Endodermal cell (in vitro differentiated cells): ENCODE measurements at regions not wholly inside any gene's neighbourhood (a gene's known extent, or its start where the extent isn't known, plus 50 kb on each side); places are given as distances from the start of the nearest gene placed in this dataset.

Source experiments
- DNase-seq: peaks from one replicate; pipeline ENCODE4 v3.0.0-alpha.2; 2017
- H3K27ac ChIP-seq: 2 replicates; pipeline ENCODE4 v1.5.1; 2013; ENCODE audit warnings: mild to moderate bottlenecking, low read depth, low read length, moderate library complexity
- H3K27me3 ChIP-seq: 2 replicates; pipeline ENCODE4 v1.6.1; 2013; ENCODE audit warnings: mild to moderate bottlenecking, low read length, moderate library complexity; ENCODE audit not compliant: insufficient read depth, control insufficient read depth, poor library complexity, severe bottlenecking
- H3K36me3 ChIP-seq: 2 replicates; pipeline ENCODE4 v1.7.0; 2013; ENCODE audit warnings: mild to moderate bottlenecking, low read length, moderate library complexity; ENCODE audit not compliant: control insufficient read depth, insufficient read depth
- H3K4me1 ChIP-seq: one replicate; pipeline ENCODE4 v1.7.0; 2013; ENCODE audit warnings: low read length; ENCODE audit not compliant: control insufficient read depth, insufficient read depth
- H3K4me3 ChIP-seq: 2 replicates; pipeline ENCODE4 v1.5.1; 2013; ENCODE audit warnings: mild to moderate bottlenecking, low read length, moderate library complexity
- H3K9ac ChIP-seq: 2 replicates; pipeline ENCODE4 v1.6.1; 2013; ENCODE audit warnings: mild to moderate bottlenecking, low read length, moderate library complexity; ENCODE audit not compliant: poor library complexity, severe bottlenecking; ENCODE audit errors: extremely low read depth
- H3K9me3 ChIP-seq: 2 replicates; pipeline ENCODE4 v1.6.1; 2013; ENCODE audit warnings: mild to moderate bottlenecking, low read length, moderate library complexity; ENCODE audit not compliant: control insufficient read depth
- H3K27ac Mint-ChIP-seq: 2 replicates; pipeline ENCODE4 v1.8.0; 2020; ENCODE audit warnings: mixed read lengths
- H3K27me3 Mint-ChIP-seq: 2 replicates; pipeline ENCODE4 v1.8.0; 2021; ENCODE audit warnings: mild to moderate bottlenecking, mixed read lengths; ENCODE audit not compliant: insufficient read depth
- H3K36me3 Mint-ChIP-seq: 2 replicates; pipeline ENCODE4 v1.8.0; 2020; ENCODE audit warnings: low read depth, mixed read lengths
- H3K4me1 Mint-ChIP-seq: 2 replicates; pipeline ENCODE4 v1.8.0; 2020; ENCODE audit warnings: mixed read lengths
- H3K4me3 Mint-ChIP-seq: 2 replicates; pipeline ENCODE4 v1.8.0; 2020; ENCODE audit warnings: mild to moderate bottlenecking, moderate library complexity, mixed read lengths
- H3K9me3 Mint-ChIP-seq: 2 replicates; pipeline ENCODE4 v1.8.0; 2020; ENCODE audit warnings: mild to moderate bottlenecking, mixed read lengths
- CTCF ChIP-seq: fragments of 200-600 bp; sonication (generic); conservative IDR thresholded peaks from 2 replicates; pipeline ENCODE4 v1.5.0; 2021; ENCODE audit warnings: antibody characterized with exemption, mild to moderate bottlenecking
- WGBS, 2 experiments: methylation state at CpG; one replicate each; pipeline versions ENCODE4 v1.1.5 to v1.1.7; 2013; ENCODE audit warnings: missing lambda C conversion rate in 2 of 2, mixed read lengths in 1 of 2; ENCODE audit not compliant: insufficient coverage in 1 of 2, insufficient read length in 1 of 2; 5-methylcytosine and 5-hydroxymethylcytosine counted together

DNA sequence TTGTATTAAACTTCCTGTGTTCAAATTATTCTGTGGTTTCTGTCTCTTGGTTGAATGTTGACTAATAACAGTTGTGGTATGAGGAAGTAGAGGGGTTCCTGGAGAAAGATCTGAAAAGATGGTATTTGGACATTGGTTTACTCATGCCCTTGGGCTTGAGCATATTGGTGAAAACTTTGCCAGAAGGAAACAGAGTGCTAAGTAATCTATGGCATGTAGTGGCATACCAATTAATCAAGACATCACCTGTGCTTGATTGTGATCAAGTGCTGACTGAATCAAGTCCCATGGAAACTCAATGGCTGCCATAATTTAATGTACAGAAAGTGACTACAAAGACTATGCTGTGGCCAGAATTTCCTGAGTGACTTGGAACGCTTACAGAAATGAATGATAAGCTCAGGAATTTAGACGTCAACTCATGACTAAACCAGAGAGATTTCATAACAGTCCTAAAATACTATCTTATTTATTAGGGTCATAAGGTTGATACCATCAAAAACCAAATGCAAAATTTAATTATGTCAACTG is 2062.9 kb downstream of the ARAP2 start:
- H3K4me1 Mint-ChIP-seq = peaks cover 6% of the 10 kb centered on the region
- no peak for DNase-seq
- H3K36me3 Mint-ChIP-seq = no peaks in the 10 kb centered on the region
- Histone ChIP-seq H3K36me3 (no peaks in the 10 kb centered on the region), H3K4me3 (no peak overlapping the region), H3K9me3 (peaks cover 4% of the 10 kb centered on the region), H3K27me3 (no peaks in the 10 kb centered on the region), H3K9ac (no peak overlapping the region), H3K27ac (no peak overlapping the region), H3K4me1 (no peaks in the 10 kb centered on the region)
- H3K27ac Mint-ChIP-seq = no peak overlapping the region
- TF ChIP-seq CTCF = no peak
- no peaks in the 10 kb centered on the region for H3K27me3 Mint-ChIP-seq
- peaks cover 2% of the 10 kb centered on the region for H3K9me3 Mint-ChIP-seq
- 90% methylated on average over 2 of the region's 2 CpGs; no CpG with 5 or more reads in 1 of the 2 experiments for WGBS, 2 experiments
- no peak overlapping the region for H3K4me3 Mint-ChIP-seq

GRCh38 chr4:34181891-34182290 is 2062.4 kb downstream of the ARAP2 start:
- peaks cover 2% of the 10 kb centered on the region for H3K9me3 Mint-ChIP-seq
- TF ChIP-seq CTCF = no peak
- peaks cover 6% of the 10 kb centered on the region for H3K4me1 Mint-ChIP-seq
- H3K4me3 Mint-ChIP-seq = no peak overlapping the region
- no peaks in the 10 kb centered on the region for H3K27me3 Mint-ChIP-seq
- H3K27ac Mint-ChIP-seq = no peak overlapping the region
- Histone ChIP-seq H3K27me3 (no peaks in the 10 kb centered on the region), H3K9me3 (no peaks in the 10 kb centered on the region), H3K4me1 (no peaks in the 10 kb centered on the region), H3K27ac (no peak overlapping the region), H3K36me3 (no peaks in the 10 kb centered on the region), H3K9ac (no peak overlapping the region), H3K4me3 (no peak overlapping the region)
- no peaks in the 10 kb centered on the region for H3K36me3 Mint-ChIP-seq
- no peak for DNase-seq
- 92% methylated on average over 2 of the region's 2 CpGs; no CpG with 5 or more reads in 1 of the 2 experiments for WGBS, 2 experiments

DNA sequence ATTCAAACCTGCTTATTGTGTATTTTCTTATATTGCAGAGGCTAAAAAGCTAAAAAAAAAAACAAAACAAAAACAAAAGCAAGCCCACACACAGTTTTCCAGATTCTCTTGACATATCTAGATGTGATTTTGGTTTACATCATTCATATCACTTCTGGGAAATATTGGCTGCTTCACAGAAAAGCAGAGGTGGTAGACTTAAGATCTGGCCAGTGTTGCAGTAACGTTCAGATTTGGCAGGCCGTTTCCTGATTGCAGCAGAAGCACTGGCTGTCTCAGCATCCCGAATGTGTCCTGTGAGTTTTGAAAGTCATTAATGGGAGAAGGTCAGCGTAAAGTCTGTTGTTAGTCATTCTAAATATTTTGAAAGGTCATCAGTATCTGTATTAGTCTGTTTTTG is 2062.0 kb downstream of the ARAP2 start:
- no peak overlapping the region for H3K27ac ChIP-seq
- WGBS, 2 experiments = 92 to 100% methylated on average over 3 to 4 of the region's 4 CpGs
- H3K27ac Mint-ChIP-seq = no peak overlapping the region

More for the DNA sequence above, 2062.0 kb downstream of the ARAP2 start:
- no peak for DNase-seq
- Histone ChIP-seq H3K4me1 (no peaks in the 10 kb centered on the region), H3K36me3 (no peaks in the 10 kb centered on the region), H3K27me3 (no peaks in the 10 kb centered on the region), H3K4me3 (no peak overlapping the region), H3K9ac (no peak overlapping the region), H3K9me3 (no peaks in the 10 kb centered on the region)
- TF ChIP-seq CTCF = no peak
- no peak overlapping the region for H3K4me3 Mint-ChIP-seq
- no peaks in the 10 kb centered on the region for H3K9me3 Mint-ChIP-seq
- no peaks in the 10 kb centered on the region for H3K36me3 Mint-ChIP-seq
- no peaks in the 10 kb centered on the region for H3K27me3 Mint-ChIP-seq
- H3K4me1 Mint-ChIP-seq = peaks cover 8% of the 10 kb centered on the region
